ENCODE measurements at regions not wholly inside any gene's neighbourhood (a gene's known extent, or its start where the extent isn't known, plus 50 kb on each side); places are given as distances from the start of the nearest gene placed in this dataset.

- DNase-seq (ENCODE audit: low read depth in 2 of 2) = no peak
These were observed 618.8 kb upstream of the KLF4 start for GRCh38 chr9:108108280-108108851.

GRCh38 chr9:108105885-108106284, 616.3 kb upstream of the KLF4 start:
- no peak for DNase-seq (ENCODE audit: low read depth in 2 of 2)

- DNase-seq (ENCODE audit: low read depth in 2 of 2) = no peak
These were observed 615.4 kb upstream of the KLF4 start for GRCh38 chr9:108104991-108105390.

GRCh38 chr9:108103046-108103693, 613.6 kb upstream of the KLF4 start:
- no peak for DNase-seq (ENCODE audit: low read depth in 2 of 2)

- DNase-seq (ENCODE audit: low read depth in 2 of 2) = no peak
These were observed 611.8 kb upstream of the KLF4 start for GRCh38 chr9:108101410-108101809.

GRCh38 chr9:108100571-108100970, 611.0 kb upstream of the KLF4 start:
- no peak for DNase-seq (ENCODE audit: low read depth in 2 of 2)

- no peak for DNase-seq (ENCODE audit: low read depth in 2 of 2)
These were observed 610.3 kb upstream of the KLF4 start for GRCh38 chr9:108099854-108100253.

GRCh38 chr9:108095496-108095895, 605.9 kb upstream of the KLF4 start:
- DNase-seq (ENCODE audit: low read depth in 2 of 2) = no peak

GRCh38 chr9:108094676-108094993, 605.1 kb upstream of the KLF4 start:
- DNase-seq (ENCODE audit: low read depth in 2 of 2) = no peak

- no peak for DNase-seq (ENCODE audit: low read depth in 2 of 2)
These were observed 604.5 kb upstream of the KLF4 start for GRCh38 chr9:108093773-108094675.

GRCh38 chr9:108088916-108089315, 599.3 kb upstream of the KLF4 start:
- DNase-seq (ENCODE audit: low read depth in 2 of 2) = no peak

GRCh38 chr9:108087781-108088180, 598.2 kb upstream of the KLF4 start:
- no peak for DNase-seq (ENCODE audit: low read depth in 2 of 2)

GRCh38 chr9:108086624-108087023, 597.1 kb upstream of the KLF4 start:
- no peak for DNase-seq (ENCODE audit: low read depth in 2 of 2)

- DNase-seq (ENCODE audit: low read depth in 2 of 2) = no peak
These were observed 595.7 kb upstream of the KLF4 start for GRCh38 chr9:108085294-108085693.

GRCh38 chr9:108083796-108084352, 594.3 kb upstream of the KLF4 start:
- no peak for DNase-seq (ENCODE audit: low read depth in 2 of 2)

- no peak for DNase-seq (ENCODE audit: low read depth in 2 of 2)
These were observed 593.7 kb upstream of the KLF4 start for GRCh38 chr9:108083160-108083750.

GRCh38 chr9:108081112-108081511, 591.5 kb upstream of the KLF4 start:
- no peak for DNase-seq (ENCODE audit: low read depth in 2 of 2)

GRCh38 chr9:108080285-108080684, 590.7 kb upstream of the KLF4 start:
- no peak for DNase-seq (ENCODE audit: low read depth in 2 of 2)

GRCh38 chr9:108078811-108079210, 589.2 kb upstream of the KLF4 start:
- no peak for DNase-seq (ENCODE audit: low read depth in 2 of 2)

- DNase-seq (ENCODE audit: low read depth in 2 of 2) = no peak
These were observed 588.8 kb upstream of the KLF4 start for GRCh38 chr9:108078375-108078774.

- DNase-seq (ENCODE audit: low read depth in 2 of 2) = no peak
These were observed 588.0 kb upstream of the KLF4 start for GRCh38 chr9:108077556-108077955.

GRCh38 chr9:108074900-108075299, 585.3 kb upstream of the KLF4 start:
- no peak for DNase-seq (ENCODE audit: low read depth in 2 of 2)
